HG03103 (cell line): ENCODE measurements at regions not wholly inside any gene's neighbourhood (a gene's known extent, or its start where the extent isn't known, plus 50 kb on each side); places are given as distances from the start of the nearest gene placed in this dataset.

Experiments used
- ATAC-seq: cut with Tn5 transposase; IDR thresholded peaks from one replicate; pipeline ENCODE4 v1.9.1; 2021; ENCODE audit warnings: low read depth; ENCODE audit not compliant: unreplicated experiment

DNA sequence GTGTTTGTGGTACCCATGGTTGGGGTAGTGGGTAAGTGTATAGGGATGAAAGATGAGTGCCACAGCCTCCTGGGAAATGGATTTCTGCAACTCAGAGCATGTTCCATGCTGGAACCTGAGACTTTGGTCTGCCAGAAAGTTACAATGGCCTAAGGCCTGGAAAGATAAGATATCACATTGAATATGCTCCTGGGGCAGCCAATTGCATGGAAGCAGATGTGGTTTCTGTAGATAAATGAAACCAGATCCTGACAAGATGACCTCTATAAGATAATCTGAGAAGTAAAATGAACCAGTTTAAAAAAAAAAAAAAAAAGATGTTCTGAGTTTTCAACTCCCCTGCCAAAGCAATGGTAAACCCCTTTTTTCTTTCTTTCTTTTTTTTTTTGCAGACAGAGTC is 91.4 kb upstream of the NCK2 start:
- ATAC-seq = no peak

DNA sequence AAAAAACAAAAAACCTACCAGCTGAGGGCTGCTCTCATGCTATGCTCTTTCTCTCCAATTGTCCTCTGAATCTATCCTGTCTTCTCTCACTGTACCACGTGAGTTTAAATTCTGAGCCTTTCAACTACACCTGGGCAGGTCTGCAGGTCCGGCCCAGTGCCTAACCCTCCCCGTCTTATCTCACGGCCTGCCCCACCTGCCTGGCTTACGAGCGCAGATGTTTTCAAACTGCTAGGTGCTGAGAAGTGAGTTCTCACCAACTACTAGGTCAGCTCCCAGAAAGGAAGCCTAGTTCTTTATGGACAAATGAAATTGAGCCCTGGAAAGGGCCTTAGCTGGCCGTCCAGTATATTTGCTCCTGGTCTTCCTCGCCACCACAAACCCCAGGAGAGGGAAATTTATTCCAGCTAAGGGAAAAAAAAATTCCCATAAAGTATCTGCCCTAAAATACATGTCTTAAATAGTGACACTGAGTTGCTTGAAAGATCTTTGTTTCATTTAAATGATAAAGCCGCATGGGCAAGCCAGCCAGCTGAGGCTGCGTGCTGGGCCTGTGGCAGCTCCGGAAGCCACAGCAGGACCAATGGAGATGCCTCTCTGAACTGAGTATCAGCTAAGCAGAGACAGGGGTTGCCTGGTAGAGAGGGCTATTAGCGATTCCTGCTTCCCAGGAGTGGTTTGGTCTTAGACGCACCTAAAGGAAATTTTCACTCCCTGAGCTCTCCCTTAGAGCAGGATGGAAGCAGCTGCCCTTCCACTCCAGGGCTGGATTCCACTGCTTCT is 92.5 kb upstream of the NCK2 start:
- ATAC-seq = no peak

DNA sequence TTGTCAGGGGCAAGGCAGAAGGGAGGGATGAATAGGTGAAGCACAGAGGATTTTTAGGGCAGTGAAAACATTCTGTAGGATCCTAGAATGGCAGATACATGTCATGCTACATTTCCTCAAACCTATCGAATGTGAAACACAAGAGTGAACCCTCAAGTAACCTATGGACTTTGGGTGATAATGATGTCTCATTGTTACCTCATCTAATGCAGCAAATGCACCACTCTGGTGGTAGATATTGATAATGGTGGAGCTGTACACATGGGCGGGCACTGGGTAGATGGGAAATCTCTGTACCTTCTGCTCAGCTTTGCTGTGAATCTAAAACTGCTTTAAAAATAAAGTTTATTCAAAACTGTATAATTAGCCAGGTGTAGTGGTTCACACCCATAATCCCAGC is 95.2 kb upstream of the NCK2 start:
- ATAC-seq = no peak

- ATAC-seq = no peak
Measured at GRCh38 chr2:105647731-105648130, 97.0 kb upstream of the NCK2 start.

DNA sequence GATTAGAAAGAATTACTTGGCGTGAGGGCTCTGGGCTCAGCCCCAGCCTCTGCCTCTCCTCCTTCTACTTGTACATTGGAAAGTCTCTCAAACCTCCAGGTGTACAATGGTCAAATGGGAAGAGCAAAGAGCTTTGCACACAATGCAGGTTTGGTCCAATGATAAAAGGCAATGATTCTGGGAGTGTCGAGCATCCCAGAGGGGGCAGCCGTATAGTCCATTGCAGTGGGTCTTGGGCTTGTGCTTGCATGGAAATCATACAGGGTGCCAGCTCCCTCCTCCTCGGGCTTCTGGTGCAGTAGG is 98.0 kb upstream of the NCK2 start:
- no peak for ATAC-seq

DNA sequence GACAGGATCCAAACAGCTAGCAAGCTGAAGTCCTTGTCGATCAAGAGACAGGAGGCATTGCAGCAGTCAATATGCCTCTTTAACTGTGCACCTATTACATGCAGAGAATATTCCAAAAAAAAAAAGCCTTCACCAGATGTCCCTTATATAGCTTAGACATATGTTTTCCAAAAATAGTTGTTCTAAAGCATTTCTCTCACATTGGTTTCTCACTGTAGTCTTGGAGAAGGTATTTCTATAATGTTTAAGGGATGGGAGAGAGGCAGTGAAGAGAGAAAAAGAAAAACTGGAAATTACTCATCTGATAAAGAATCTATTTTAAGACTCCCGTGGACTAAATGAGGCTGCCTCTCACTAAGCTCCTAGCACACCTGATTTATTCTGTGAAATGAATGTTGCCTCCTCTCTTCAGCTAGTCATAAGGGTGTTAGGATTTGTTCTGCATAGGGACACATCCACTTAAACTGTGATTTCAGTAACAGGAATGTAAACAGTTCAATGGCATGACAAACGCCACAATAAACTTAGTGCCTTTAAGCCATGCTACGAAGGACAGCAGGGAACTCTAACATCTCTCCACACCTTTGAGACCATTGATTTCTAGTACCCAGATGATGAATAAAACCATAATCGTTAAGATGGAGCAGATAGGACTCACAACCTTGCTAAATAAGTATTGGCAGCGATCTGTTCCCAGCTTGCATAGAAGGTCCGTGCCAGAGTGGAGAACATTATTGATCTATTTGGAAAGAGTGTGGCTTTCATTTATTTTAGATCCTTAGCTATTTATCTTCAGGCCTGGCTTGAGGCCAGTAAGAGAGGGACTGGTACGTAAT is 98.6 kb upstream of the NCK2 start:
- no peak for ATAC-seq

DNA sequence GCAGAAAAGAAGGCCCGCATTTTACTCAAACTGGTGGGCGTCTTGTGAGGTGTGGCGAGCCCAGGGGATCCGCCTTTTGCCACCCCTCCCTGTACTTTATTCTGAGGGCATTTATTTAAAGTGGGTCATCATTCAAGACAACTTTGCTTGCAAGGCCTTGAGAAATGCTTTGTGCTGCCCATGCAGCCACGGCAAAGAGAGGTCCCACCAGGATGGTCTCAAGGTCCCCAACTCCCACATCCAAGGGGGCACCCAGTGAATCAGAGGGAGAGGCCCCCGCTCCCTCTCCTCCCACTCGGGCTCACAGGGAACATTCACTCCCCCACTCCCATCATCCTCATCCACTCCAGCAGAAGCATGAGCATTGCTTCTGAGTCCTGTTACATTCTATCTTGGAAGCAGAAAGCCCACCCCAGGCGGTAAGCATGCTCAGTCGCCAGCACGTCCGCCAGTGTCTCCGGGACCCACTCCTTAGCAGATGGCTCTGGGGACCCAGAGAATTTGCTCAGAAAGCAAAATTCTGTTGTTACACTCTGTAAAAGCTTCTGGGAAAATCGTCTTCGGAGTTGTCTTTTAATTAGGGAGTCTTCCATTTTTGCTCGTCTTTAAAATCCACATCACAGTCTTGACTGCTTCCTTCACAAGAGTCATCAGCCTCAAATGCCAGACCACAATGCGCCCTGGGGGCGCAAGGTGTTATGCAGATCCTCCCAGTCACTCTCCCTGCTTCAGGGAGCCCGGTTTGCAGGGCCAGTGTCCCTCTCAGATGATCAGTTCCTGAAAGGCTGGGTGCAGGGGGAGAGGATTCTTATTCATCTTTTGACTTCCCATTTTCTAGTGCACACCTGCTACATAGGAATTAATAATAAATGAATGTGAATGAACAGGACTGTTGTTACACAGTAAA is 99.4 kb upstream of the NCK2 start:
- ATAC-seq = no peak

DNA sequence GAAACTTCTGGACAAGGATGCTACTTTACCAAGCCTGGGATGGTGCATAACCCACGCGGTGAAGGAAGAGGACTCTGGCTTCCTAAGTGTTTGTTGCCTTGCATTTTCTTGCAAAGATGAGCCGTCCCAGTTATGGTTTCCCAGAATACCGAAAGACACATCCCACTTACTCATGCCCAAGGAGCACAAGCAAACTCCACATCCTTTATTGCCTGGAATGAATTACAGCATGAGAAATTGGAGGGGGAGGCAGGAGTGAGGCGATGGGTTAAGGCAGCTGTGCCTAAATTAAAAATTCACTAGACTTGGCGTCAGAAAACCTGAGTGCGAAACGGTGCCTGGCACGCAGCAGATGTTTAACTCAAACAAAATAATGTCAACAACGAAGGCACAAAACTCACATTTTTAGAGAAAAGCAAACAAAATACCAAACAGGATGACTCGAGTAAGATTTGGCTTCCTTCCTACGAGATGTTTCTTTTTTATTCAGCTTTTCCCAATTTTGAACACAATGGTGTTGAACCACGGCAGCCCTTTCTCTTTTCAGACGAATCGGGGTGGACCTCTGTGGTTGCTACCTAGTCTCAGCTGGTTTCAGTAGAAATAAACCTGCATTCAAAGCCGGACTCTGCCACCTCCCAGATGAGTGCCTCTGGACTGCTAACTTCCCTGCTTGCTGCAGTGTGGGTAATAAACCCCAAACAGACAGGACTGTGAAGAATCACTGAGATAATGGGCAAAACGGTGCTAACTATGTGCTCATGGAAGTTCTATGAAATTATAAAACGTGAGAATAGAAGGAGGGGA is 100.3 kb upstream of the NCK2 start:
- no peak for ATAC-seq

- ATAC-seq = no peak
Measured at GRCh38 chr2:105643405-105644173, 101.1 kb upstream of the NCK2 start.

- no peak for ATAC-seq
Measured at GRCh38 chr2:105641389-105641811, 103.3 kb upstream of the NCK2 start.

DNA sequence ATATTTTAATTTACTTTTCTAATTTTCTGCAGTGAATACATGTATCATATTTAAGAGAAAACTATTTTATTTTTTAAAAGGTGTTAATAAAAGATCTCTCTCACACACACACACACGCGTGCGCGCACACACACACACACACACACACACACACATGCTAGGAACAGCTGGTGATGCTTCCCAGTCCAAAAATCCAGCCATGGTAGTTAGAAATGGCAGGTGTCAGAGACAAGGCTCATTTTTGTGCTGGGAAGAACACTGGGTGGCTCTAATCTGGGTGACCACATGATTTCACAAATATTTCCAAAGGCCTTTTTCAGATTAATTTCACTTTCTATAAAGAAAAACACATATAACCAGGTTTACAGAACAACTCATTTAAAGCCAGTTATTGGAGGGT is 104.5 kb upstream of the NCK2 start:
- ATAC-seq = no peak

- ATAC-seq = no peak
Measured at GRCh38 chr2:105636109-105636740, 108.5 kb upstream of the NCK2 start.

GRCh38 chr2:105635564-105635963 is 109.1 kb upstream of the NCK2 start:
- ATAC-seq = no peak

DNA sequence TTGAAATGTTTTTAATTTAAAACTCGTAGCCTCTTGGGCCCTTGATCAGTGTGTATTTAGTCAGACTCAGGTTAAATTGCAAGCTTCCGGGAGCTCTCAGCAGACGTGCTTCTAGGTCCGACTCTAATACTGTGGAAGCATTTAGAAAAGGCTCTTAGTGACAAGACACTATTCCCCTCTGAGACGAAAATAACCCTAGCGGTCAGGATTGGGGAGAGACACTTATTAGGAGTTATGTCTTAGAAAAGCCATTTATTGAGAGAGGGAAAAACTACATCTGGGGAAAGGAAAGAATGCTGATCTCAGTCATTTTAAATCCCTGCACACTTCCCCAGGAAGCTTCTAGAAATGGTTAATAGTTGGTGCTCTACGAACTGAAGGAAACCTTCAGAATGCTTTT is 110.5 kb upstream of the NCK2 start:
- ATAC-seq = no peak

- ATAC-seq = no peak
Measured at GRCh38 chr2:105631922-105632321, 112.8 kb upstream of the NCK2 start.

DNA sequence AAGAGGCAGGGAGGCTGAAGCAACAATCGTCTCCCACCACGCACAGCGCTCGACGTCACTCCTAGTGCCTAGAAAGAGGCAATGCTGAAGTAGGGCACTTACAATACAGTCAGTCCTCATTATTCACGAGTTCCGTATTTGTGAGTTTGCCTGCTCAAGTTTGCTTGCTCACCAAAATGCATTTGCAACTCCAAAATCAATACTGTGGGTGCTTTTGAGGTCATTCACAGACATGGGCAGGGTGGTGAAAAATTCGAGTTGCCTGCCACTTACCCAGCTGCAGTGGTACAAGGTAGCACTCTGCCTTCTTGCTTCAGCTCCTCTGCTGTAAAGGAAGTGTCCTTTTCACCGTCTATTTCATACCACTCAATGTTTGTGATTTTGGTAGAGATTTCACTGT is 113.7 kb upstream of the NCK2 start:
- ATAC-seq = no peak

GRCh38 chr2:105629634-105630033 is 115.1 kb upstream of the NCK2 start:
- ATAC-seq = no peak

GRCh38 chr2:105627534-105627933 is 117.2 kb upstream of the NCK2 start:
- ATAC-seq = no peak

GRCh38 chr2:105626966-105627340 is 117.8 kb upstream of the NCK2 start:
- no peak for ATAC-seq
